K562 (cell line): ENCODE measurements at regions not wholly inside any gene's neighbourhood (a gene's known extent, or its start where the extent isn't known, plus 50 kb on each side); places are given as distances from the start of the nearest gene placed in this dataset.

Source experiments
- CBX1 ChIP-seq: sonication (generic); IDR thresholded peaks from 2 replicates; pipeline ENCODE4 v1.6.1; 2016; ENCODE audit warnings: antibody characterized with exemption, low read depth, mild to moderate bottlenecking
- CBX5 ChIP-seq: IDR thresholded peaks from 2 replicates; pipeline ENCODE4 v1.6.1; 2014; ENCODE audit warnings: low read depth, borderline replicate concordance
- ELF1 ChIP-seq: fragments of 200-800 bp; sonication (Bioruptor generic); IDR thresholded peaks from 2 replicates; pipeline ENCODE4 v1.6.1; 2016; ENCODE audit warnings: missing genetic modification characterization, missing compliant biosample characterization
- KAT8 ChIP-seq: fragments of 450-650 bp; IDR thresholded peaks from 2 replicates; pipeline ENCODE4 v1.6.1; 2016; ENCODE audit warnings: low read depth, mild to moderate bottlenecking
- MTF1 ChIP-seq: fragments of 250-450 bp; sonication (Bioruptor Pico); IDR thresholded peaks from 2 replicates; pipeline ENCODE4 v1.9.0; 2021; ENCODE audit warnings: moderate library complexity, mild to moderate bottlenecking, inconsistent platforms, borderline replicate concordance
- NR2C2 ChIP-seq, 2 experiments: fragments of 200-800 bp in 1 of 2; sonication (Bioruptor generic) in 1 of 2; sonication (generic) in 1 of 2; formaldehyde crosslinking in 1 of 2; IDR thresholded peaks; 2 replicates each; pipeline versions ENCODE4 v1.6.1 to v1.8.0; 2016 to 2022; ENCODE audit warnings: mild to moderate bottlenecking in 1 of 2, missing compliant biosample characterization in 1 of 2, missing genetic modification characterization in 1 of 2, missing genetic modification reagents in 1 of 2
- RBM15 ChIP-seq: fragments of 200-400 bp; formaldehyde crosslinking; IDR thresholded peaks from 2 replicates; pipeline ENCODE4 v1.6.1; 2018; ENCODE audit warnings: mild to moderate bottlenecking, low read length, moderate library complexity; ENCODE audit not compliant: insufficient read depth
- WHSC1 ChIP-seq: IDR thresholded peaks from one replicate; pipeline ENCODE4 v1.6.1; 2012; ENCODE audit warnings: low read length, control low read depth, inconsistent platforms
- ZNF23 ChIP-seq: fragments of 250-450 bp; sonication (Bioruptor Pico); IDR thresholded peaks from 2 replicates; pipeline ENCODE4 v1.4.0; 2020; ENCODE audit warnings: mild to moderate bottlenecking
- ZNF263 ChIP-seq: sonication (generic); formaldehyde crosslinking; IDR thresholded peaks from 2 replicates; pipeline ENCODE4 v1.8.0; 2022; ENCODE audit warnings: mild to moderate bottlenecking, missing genetic modification reagents, borderline replicate concordance
- TF ChIP-seq, protein P1 (sequence below): sonication (generic); formaldehyde crosslinking; IDR thresholded peaks from 2 replicates; pipeline ENCODE4 v1.8.1; 2023; ENCODE audit warnings: missing genetic modification reagents, mild to moderate bottlenecking, borderline replicate concordance

DNA sequence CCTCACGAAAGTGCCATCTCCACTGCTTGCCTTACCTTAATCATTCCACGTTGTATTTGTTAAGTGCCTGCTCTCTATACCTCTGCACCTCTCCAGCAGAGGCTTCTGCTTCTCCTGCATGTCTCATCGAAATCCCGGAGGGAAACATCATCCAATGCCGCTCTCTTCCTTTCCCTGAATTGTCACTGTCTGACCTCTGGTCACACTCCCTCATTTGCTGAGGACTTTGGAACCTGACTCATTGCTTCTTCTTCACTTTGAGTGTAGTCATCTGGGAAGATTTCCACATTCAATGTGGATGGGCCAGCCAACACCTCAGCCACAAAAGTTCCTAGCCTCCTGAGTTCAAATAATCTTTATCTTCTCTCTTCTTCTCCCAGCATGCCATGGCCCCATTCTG is 78.9 kb upstream of the BEND6 start (continued):
- TF ChIP-seq, protein P1, sequence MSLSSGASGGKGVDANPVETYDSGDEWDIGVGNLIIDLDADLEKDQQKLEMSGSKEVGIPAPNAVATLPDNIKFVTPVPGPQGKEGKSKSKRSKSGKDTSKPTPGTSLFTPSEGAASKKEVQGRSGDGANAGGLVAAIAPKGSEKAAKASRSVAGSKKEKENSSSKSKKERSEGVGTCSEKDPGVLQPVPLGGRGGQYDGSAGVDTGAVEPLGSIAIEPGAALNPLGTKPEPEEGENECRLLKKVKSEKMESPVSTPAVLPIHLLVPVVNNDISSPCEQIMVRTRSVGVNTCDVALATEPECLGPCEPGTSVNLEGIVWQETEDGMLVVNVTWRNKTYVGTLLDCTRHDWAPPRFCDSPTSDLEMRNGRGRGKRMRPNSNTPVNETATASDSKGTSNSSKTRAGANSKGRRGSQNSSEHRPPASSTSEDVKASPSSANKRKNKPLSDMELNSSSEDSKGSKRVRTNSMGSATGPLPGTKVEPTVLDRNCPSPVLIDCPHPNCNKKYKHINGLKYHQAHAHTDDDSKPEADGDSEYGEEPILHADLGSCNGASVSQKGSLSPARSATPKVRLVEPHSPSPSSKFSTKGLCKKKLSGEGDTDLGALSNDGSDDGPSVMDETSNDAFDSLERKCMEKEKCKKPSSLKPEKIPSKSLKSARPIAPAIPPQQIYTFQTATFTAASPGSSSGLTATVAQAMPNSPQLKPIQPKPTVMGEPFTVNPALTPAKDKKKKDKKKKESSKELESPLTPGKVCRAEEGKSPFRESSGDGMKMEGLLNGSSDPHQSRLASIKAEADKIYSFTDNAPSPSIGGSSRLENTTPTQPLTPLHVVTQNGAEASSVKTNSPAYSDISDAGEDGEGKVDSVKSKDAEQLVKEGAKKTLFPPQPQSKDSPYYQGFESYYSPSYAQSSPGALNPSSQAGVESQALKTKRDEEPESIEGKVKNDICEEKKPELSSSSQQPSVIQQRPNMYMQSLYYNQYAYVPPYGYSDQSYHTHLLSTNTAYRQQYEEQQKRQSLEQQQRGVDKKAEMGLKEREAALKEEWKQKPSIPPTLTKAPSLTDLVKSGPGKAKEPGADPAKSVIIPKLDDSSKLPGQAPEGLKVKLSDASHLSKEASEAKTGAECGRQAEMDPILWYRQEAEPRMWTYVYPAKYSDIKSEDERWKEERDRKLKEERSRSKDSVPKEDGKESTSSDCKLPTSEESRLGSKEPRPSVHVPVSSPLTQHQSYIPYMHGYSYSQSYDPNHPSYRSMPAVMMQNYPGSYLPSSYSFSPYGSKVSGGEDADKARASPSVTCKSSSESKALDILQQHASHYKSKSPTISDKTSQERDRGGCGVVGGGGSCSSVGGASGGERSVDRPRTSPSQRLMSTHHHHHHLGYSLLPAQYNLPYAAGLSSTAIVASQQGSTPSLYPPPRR (CRISPR knock-in tag), result no peak
- TF ChIP-seq ELF1 (tag) (no peak), WHSC1 (no peak), KAT8 (no peak), NR2C2 (CRISPR knock-in tag; IDR thresholded peaks at IDR 0.05) (no peak), NR2C2 (tag; IDR thresholded peaks at IDR 0.05) (no peak), ZNF263 (CRISPR knock-in tag) (no peak), ZNF23 (CRISPR knock-in tag) (no peak), RBM15 (no peak), MTF1 (CRISPR knock-in tag) (no peak), CBX1 (no peak), CBX5 (no peak)
- TF ChIP-seq, all 486 proteins: peak for 0
